SU-DHL-6 (cell line): ENCODE measurements at regions not wholly inside any gene's neighbourhood (a gene's known extent, or its start where the extent isn't known, plus 50 kb on each side); places are given as distances from the start of the nearest gene placed in this dataset.

Experiments used
- H2AFZ ChIP-seq: fragments of 200-600 bp; sonication (generic); 2 replicates; pipeline ENCODE4 v1.6.1; 2014; ENCODE audit warnings: low read depth, mild to moderate bottlenecking, moderate library complexity, mixed read lengths, antibody characterized with exemption, low read length; ENCODE audit not compliant: severe bottlenecking
- H3F3A ChIP-seq: fragments of 200-600 bp; shearing (Covaris generic); 2 replicates; pipeline ENCODE4 v1.6.0; 2016; ENCODE audit warnings: antibody characterized with exemption, mild to moderate bottlenecking; ENCODE audit not compliant: insufficient read depth
- H3K27ac ChIP-seq: fragments of 200-600 bp; sonication (generic); 2 replicates; pipeline ENCODE4 v1.5.1; 2016; ENCODE audit warnings: low read depth, mild to moderate bottlenecking, low read length, moderate library complexity, mixed read lengths
- H3K27me3 ChIP-seq: fragments of 200-600 bp; sonication (generic), shearing (Covaris generic); 2 replicates; pipeline ENCODE4 v1.6.0; 2014; ENCODE audit warnings: mild to moderate bottlenecking, low read length
- H3K36me3 ChIP-seq: fragments of 200-600 bp; sonication (generic); 2 replicates; pipeline ENCODE4 v1.6.1; 2014; ENCODE audit warnings: mild to moderate bottlenecking, low read length, mixed read lengths
- H3K4me2 ChIP-seq: fragments of 300-600, 200-600 bp; shearing (Covaris generic), sonication (generic); 2 replicates; pipeline ENCODE4 v1.6.0; 2014; ENCODE audit warnings: low read length, low read depth, mild to moderate bottlenecking; ENCODE audit not compliant: poor library complexity, severe bottlenecking
- H3K4me3 ChIP-seq: fragments of 200-600 bp; sonication (generic); 2 replicates; pipeline ENCODE4 v1.5.1; 2014; ENCODE audit warnings: antibody characterized with exemption, low read length, mild to moderate bottlenecking, mixed read lengths; ENCODE audit not compliant: insufficient read depth, poor library complexity, severe bottlenecking
- H3K79me2 ChIP-seq: fragments of 200-600 bp; sonication (generic); 2 replicates; pipeline ENCODE4 v1.6.1; 2014; ENCODE audit warnings: mild to moderate bottlenecking, low read length, moderate library complexity; ENCODE audit not compliant: insufficient read depth
- H3K9ac ChIP-seq: fragments of 200-600 bp; sonication (generic); 2 replicates; pipeline ENCODE4 v1.7.0; 2014; ENCODE audit warnings: mild to moderate bottlenecking, low read length
- H3K9me2 ChIP-seq: fragments of 200-600 bp; sonication (generic); replicated peaks from 2 replicates; pipeline ENCODE4 v1.6.1; 2014; ENCODE audit warnings: low read length; ENCODE audit not compliant: insufficient read depth
- H3K9me3 ChIP-seq: fragments of 200-600 bp; sonication (generic); 2 replicates; pipeline ENCODE4 v1.6.1; 2014; ENCODE audit warnings: low read length, mixed read lengths; ENCODE audit not compliant: insufficient read depth
- H4K20me1 ChIP-seq: fragments of 200-600 bp; sonication (generic); 2 replicates; pipeline ENCODE4 v1.6.1; 2014; ENCODE audit warnings: low read depth, mild to moderate bottlenecking, antibody characterized with exemption, low read length, moderate library complexity, mixed read lengths
- EZH2phosphoT487 ChIP-seq: fragments of 200-600 bp; sonication (generic), shearing (Covaris generic); conservative IDR thresholded peaks from 2 replicates; pipeline ENCODE4 v1.6.1; 2018; ENCODE audit warnings: mild to moderate bottlenecking, antibody characterized with exemption, low read length, moderate library complexity, mixed read lengths
- TF ChIP-seq, protein P1 (sequence below): fragments of 200-600 bp; sonication (generic); IDR thresholded peaks from one replicate; pipeline ENCODE4 v1.5.1; 2017; ENCODE audit warnings: antibody characterized with exemption, mild to moderate bottlenecking, low read length, moderate library complexity; ENCODE audit not compliant: insufficient read depth, poor library complexity, severe bottlenecking

DNA sequence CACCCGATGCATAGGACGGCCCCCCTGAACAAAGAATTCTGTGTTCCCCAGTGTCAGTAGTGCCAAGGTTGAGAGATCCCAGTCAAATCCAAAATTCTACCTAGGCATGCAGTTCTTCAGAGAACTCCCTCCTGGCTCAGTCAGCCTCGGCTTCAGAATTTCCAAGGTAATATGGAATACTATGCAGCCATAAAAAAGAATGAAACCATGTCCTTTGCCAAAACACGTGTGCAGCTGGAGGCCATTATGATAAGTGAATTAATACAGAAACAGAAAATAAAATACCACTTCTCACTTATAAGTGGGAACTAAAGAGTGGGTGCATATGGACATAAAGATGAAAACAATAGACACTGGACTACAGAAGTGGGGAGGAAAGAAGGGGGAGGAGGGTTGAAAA is 87.1 kb upstream of the TRIO start:
- Histone ChIP-seq H3K9me3 (no peaks in the 10 kb centered on the region), H3K36me3 (no peaks in the 10 kb centered on the region), H2AFZ (no peak overlapping the region), H3K27ac (no peak overlapping the region), H3K4me2 (no peak overlapping the region), H3F3A (no peaks in the 10 kb centered on the region), H3K9me2 (no peaks in the 10 kb centered on the region), H3K4me3 (no peak overlapping the region), H3K9ac (no peak overlapping the region), H3K27me3 (no peaks in the 10 kb centered on the region), H3K79me2 (no peaks in the 10 kb centered on the region), H4K20me1 (no peaks in the 10 kb centered on the region)
- TF ChIP-seq, protein P1, sequence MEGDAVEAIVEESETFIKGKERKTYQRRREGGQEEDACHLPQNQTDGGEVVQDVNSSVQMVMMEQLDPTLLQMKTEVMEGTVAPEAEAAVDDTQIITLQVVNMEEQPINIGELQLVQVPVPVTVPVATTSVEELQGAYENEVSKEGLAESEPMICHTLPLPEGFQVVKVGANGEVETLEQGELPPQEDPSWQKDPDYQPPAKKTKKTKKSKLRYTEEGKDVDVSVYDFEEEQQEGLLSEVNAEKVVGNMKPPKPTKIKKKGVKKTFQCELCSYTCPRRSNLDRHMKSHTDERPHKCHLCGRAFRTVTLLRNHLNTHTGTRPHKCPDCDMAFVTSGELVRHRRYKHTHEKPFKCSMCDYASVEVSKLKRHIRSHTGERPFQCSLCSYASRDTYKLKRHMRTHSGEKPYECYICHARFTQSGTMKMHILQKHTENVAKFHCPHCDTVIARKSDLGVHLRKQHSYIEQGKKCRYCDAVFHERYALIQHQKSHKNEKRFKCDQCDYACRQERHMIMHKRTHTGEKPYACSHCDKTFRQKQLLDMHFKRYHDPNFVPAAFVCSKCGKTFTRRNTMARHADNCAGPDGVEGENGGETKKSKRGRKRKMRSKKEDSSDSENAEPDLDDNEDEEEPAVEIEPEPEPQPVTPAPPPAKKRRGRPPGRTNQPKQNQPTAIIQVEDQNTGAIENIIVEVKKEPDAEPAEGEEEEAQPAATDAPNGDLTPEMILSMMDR, result no peak
- TF ChIP-seq EZH2phosphoT487, result no peak

DNA sequence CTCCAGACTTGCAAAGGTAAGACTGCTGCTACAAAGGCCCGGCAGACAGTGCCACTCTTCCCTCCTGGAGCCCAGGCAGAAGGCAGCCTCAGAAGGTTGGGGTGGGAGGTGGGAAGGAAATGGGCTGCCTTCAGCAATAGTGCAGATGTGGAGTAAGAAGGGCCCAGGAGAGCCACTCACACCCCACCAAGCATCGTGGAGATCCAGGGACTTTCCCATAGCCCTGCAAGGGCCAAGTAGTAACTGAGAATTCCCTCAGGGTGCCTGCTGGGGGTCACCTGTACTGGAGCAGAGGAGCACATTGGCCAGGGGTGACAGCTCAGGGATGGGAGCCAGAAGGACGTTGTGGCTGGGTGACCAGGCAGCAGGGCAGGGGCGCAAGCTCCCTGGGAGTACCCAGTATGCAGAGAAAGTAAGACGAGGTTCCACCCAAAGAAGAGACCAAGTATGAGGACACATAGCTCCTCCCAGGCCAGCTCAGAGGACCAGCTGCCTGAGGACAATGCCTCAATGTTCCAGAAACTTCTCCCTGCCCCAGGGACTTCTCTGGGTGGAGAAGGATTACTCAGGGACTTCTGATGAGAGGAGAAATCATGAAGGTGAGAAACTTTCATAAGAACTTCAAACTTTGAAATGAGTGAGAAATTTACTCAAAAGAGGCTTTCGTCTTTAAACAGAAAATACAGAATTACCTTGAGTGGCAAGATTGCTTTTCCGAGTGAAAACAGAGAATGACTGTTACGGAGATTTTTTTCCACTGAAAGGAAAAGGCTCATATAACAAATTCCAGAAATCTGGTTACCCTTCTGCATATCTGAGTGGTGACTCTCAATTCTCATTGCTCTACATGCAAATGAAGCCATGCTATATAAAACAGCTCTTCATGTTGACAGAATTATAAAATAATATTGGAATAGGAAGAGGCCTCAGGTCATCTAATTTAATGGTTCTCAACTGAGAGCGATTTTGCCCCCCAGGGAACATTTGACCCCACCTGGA is 87.9 kb upstream of the TRIO start:
- Histone ChIP-seq H3K9me2 (no peaks in the 10 kb centered on the region), H3K27ac (no peak overlapping the region), H3K4me3 (no peak overlapping the region), H3K79me2 (no peaks in the 10 kb centered on the region), H3K9me3 (no peaks in the 10 kb centered on the region), H3K27me3 (no peaks in the 10 kb centered on the region), H2AFZ (no peak overlapping the region), H3F3A (no peaks in the 10 kb centered on the region), H3K4me2 (no peak overlapping the region), H4K20me1 (no peaks in the 10 kb centered on the region), H3K36me3 (no peaks in the 10 kb centered on the region), H3K9ac (no peak overlapping the region)
- TF ChIP-seq, protein P1, result no peak
- no peak for TF ChIP-seq EZH2phosphoT487

DNA sequence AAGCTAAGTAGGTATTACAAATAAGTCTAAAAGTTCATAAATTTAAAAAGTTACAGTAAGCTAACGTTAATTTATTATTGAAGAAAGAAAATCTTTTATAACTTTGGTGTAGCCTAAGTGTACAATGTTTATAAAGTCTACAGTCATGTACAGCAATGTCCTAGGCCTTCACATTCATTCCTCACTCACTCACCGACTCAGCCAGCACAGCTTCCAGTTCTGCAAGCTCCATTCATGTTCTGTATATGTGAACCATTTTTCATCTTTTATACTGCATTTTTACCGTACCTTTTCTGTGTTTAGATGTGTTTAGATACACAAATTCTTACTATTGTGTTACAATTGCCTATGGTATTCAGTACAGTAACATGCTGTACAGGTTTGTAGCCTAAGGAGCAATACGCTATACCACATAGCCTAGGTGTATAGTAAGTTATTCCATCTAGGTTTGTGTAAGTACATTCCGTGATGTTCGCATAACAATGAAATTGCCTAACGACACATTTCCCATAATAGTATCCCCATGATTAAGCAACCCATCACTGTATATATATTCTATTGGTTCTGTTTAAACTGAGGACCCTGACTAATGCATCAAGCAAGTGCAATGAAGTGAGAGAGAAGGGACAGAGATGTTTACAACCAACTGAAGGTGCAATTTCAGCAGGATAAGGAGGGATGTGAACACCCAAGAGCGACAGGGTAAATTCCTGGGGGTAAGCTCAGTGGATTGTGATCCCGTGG is 88.9 kb upstream of the TRIO start:
- Histone ChIP-seq H3K79me2 (no peaks in the 10 kb centered on the region), H3K27ac (no peak overlapping the region), H3K9ac (no peak overlapping the region), H3K36me3 (no peaks in the 10 kb centered on the region), H3K27me3 (no peaks in the 10 kb centered on the region), H3K4me2 (no peak overlapping the region), H3K4me3 (no peak overlapping the region), H3K9me2 (no peaks in the 10 kb centered on the region), H3F3A (no peaks in the 10 kb centered on the region), H2AFZ (no peak overlapping the region), H3K9me3 (no peaks in the 10 kb centered on the region), H4K20me1 (no peaks in the 10 kb centered on the region)
- TF ChIP-seq EZH2phosphoT487, result no peak
- TF ChIP-seq, protein P1, result no peak
